ENCODE measurements at regions not wholly inside any gene's neighbourhood (a gene's known extent, or its start where the extent isn't known, plus 50 kb on each side); places are given as distances from the start of the nearest gene placed in this dataset.
A peak's percentile ranks its signal among the peaks of the same experiment; 100 is the strongest.

- TF ChIP-seq, protein P1, sequence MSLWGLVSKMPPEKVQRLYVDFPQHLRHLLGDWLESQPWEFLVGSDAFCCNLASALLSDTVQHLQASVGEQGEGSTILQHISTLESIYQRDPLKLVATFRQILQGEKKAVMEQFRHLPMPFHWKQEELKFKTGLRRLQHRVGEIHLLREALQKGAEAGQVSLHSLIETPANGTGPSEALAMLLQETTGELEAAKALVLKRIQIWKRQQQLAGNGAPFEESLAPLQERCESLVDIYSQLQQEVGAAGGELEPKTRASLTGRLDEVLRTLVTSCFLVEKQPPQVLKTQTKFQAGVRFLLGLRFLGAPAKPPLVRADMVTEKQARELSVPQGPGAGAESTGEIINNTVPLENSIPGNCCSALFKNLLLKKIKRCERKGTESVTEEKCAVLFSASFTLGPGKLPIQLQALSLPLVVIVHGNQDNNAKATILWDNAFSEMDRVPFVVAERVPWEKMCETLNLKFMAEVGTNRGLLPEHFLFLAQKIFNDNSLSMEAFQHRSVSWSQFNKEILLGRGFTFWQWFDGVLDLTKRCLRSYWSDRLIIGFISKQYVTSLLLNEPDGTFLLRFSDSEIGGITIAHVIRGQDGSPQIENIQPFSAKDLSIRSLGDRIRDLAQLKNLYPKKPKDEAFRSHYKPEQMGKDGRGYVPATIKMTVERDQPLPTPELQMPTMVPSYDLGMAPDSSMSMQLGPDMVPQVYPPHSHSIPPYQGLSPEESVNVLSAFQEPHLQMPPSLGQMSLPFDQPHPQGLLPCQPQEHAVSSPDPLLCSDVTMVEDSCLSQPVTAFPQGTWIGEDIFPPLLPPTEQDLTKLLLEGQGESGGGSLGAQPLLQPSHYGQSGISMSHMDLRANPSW (CRISPR knock-in tag; conservative IDR thresholded peaks at IDR 0.05; ENCODE audit: low read depth), result no peak
- TF ChIP-seq NR3C1 (CRISPR knock-in tag; conservative IDR thresholded peaks at IDR 0.05; ENCODE audit: low read depth) (no peak), MYBL2 (CRISPR knock-in tag; IDR thresholded peaks at IDR 0.05) (no peak), TEAD4 (CRISPR knock-in tag; IDR thresholded peaks at IDR 0.05) (no peak), SMAD4 (CRISPR knock-in tag; IDR thresholded peaks at IDR 0.05) (no peak), CBFB (CRISPR knock-in tag; IDR thresholded peaks at IDR 0.05; ENCODE audit: low read depth) (no peak)
- TF ChIP-seq, protein P2, sequence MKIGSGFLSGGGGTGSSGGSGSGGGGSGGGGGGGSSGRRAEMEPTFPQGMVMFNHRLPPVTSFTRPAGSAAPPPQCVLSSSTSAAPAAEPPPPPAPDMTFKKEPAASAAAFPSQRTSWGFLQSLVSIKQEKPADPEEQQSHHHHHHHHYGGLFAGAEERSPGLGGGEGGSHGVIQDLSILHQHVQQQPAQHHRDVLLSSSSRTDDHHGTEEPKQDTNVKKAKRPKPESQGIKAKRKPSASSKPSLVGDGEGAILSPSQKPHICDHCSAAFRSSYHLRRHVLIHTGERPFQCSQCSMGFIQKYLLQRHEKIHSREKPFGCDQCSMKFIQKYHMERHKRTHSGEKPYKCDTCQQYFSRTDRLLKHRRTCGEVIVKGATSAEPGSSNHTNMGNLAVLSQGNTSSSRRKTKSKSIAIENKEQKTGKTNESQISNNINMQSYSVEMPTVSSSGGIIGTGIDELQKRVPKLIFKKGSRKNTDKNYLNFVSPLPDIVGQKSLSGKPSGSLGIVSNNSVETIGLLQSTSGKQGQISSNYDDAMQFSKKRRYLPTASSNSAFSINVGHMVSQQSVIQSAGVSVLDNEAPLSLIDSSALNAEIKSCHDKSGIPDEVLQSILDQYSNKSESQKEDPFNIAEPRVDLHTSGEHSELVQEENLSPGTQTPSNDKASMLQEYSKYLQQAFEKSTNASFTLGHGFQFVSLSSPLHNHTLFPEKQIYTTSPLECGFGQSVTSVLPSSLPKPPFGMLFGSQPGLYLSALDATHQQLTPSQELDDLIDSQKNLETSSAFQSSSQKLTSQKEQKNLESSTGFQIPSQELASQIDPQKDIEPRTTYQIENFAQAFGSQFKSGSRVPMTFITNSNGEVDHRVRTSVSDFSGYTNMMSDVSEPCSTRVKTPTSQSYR (CRISPR knock-in tag; IDR thresholded peaks at IDR 0.05), result no peak
These were observed 348.6 kb upstream of the SLC24A2 start (continued) for GRCh38 chr9:20137425-20137824.

DNA sequence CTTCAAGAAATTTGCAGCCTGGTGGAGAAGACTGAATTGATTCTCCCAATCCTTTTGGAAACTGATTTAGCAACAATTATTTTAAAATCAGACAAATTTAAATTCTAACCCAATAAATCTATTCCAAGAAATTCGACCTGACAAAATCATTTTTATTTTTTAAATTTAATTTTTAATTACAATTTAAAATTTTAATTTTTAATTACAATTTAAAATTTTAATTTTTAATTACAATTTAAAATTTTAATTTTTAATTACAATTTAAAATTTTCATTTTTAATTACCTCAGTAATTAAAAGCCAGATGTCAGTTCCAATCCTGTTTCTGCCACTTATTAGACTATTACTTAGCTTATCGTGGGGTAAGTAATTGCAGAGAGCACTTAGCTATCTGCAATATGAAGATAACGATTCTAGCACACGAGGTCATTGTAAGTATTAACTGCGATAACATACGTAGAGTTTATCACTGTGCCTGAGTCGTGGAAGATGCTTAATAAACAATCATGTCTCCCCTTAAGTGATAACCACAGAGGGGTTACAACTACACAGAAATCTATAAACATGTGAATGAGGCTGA is 346.4 kb upstream of the SLC24A2 start:
- Mint-ChIP-seq H3K27me3 (ENCODE audit: low read depth) (no peaks in the 10 kb centered on the region), H3K4me3 (no peak overlapping the region), H3K9me3 (no peaks in the 10 kb centered on the region), H3K27ac (no peak overlapping the region), H3K4me1 (peaks cover 25% of the 10 kb centered on the region), H3K36me3 (no peaks in the 10 kb centered on the region)
- no peak for DNase-seq (ENCODE audit: low spot score)
- POLR2A ChIA-PET, result no interaction called here
- ATAC-seq, result no peak
- TF ChIP-seq, protein P3, sequence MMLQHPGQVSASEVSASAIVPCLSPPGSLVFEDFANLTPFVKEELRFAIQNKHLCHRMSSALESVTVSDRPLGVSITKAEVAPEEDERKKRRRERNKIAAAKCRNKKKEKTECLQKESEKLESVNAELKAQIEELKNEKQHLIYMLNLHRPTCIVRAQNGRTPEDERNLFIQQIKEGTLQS (CRISPR knock-in tag; conservative IDR thresholded peaks at IDR 0.05), result no peak
- peak; percentile 97 for TF ChIP-seq HMGA2 (CRISPR knock-in tag; IDR thresholded peaks at IDR 0.05)
- CTCF ChIA-PET, result no interaction called here

GRCh38 chr9:20125727-20126126 is 336.9 kb upstream of the SLC24A2 start:
- ATAC-seq (peak; percentile 57), DNase-seq (ENCODE audit: low spot score) (no peak)
- Mint-ChIP-seq H3K9me3 (peaks cover 7% of the 10 kb centered on the region), H3K27ac (no peak overlapping the region), H3K4me3 (no peak overlapping the region), H3K27me3 (ENCODE audit: low read depth) (no peaks in the 10 kb centered on the region), H3K4me1 (peaks cover 13% of the 10 kb centered on the region), H3K36me3 (no peaks in the 10 kb centered on the region)
- POLR2A ChIA-PET, result no interaction called here
- CTCF ChIA-PET, result no interaction called here
- TF ChIP-seq SMAD3 (CRISPR knock-in tag; IDR thresholded peaks at IDR 0.05; ENCODE audit: borderline replicate concordance) (no peak), CBFB (CRISPR knock-in tag; IDR thresholded peaks at IDR 0.05; ENCODE audit: low read depth) (no peak), FOXK1 (CRISPR knock-in tag; IDR thresholded peaks at IDR 0.05) (no peak), GRHL2 (CRISPR knock-in tag; IDR thresholded peaks at IDR 0.05; ENCODE audit: insufficient replicate concordance, severe bottlenecking) (no peak), ZNF416 (CRISPR knock-in tag; IDR thresholded peaks at IDR 0.05) (no peak), OVOL2 (CRISPR knock-in tag; IDR thresholded peaks at IDR 0.05; ENCODE audit: borderline replicate concordance) (no peak), NFE2L1 (CRISPR knock-in tag; IDR thresholded peaks at IDR 0.05) (no peak), ZNF232 (CRISPR knock-in tag; IDR thresholded peaks at IDR 0.05) (no peak), NR2C2 (CRISPR knock-in tag; IDR thresholded peaks at IDR 0.05) (no peak), ESRRA (CRISPR knock-in tag; IDR thresholded peaks at IDR 0.05; ENCODE audit: borderline replicate concordance) (no peak), SP1 (CRISPR knock-in tag; conservative IDR thresholded peaks at IDR 0.05) (no peak)
- TF ChIP-seq, protein P4, sequence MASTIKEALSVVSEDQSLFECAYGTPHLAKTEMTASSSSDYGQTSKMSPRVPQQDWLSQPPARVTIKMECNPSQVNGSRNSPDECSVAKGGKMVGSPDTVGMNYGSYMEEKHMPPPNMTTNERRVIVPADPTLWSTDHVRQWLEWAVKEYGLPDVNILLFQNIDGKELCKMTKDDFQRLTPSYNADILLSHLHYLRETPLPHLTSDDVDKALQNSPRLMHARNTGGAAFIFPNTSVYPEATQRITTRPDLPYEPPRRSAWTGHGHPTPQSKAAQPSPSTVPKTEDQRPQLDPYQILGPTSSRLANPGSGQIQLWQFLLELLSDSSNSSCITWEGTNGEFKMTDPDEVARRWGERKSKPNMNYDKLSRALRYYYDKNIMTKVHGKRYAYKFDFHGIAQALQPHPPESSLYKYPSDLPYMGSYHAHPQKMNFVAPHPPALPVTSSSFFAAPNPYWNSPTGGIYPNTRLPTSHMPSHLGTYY (CRISPR knock-in tag; IDR thresholded peaks at IDR 0.05), result no peak
